ENCODE measurements at regions not wholly inside any gene's neighbourhood (a gene's known extent, or its start where the extent isn't known, plus 50 kb on each side); places are given as distances from the start of the nearest gene placed in this dataset.

DNA sequence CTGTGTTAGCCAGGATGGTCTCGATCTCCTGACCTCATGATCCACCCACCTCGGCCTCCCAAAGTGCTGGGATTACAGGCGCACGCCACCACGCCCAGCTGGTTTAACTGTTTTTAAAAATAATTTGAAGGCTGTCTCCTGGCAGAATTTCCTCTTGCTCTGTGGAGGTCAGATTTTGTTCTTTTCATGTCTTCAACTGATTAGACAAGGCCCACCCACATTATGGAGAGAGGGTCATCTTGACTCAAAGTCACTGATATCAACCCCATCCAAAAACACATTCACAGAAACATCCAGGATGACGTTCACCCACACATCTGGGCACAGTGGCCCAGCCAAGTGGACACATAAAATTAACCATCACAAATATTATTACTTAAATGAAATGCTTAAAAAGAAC is 365.4 kb downstream of the DHRSX start:
- H3K9me2 ChIP-seq, result no peaks in the 10 kb centered on the region
- CTCF ChIA-PET, result no interaction called here
- no peaks in the 10 kb centered on the region for H3F3A ChIP-seq (replicated peaks; ENCODE audit: insufficient read depth)
- H3K4me1 ChIP-seq (ENCODE audit: control insufficient read depth in 1 of 2, insufficient read depth in 2 of 2, low read depth in 1 of 2, low read length in 1 of 2), result no peaks in the 10 kb centered on the region
- no peak overlapping the region for H3K27ac ChIP-seq (ENCODE audit: low read depth in 2 of 2, low read length in 1 of 2)
- 60% methylated on average over 6 of the region's 6 CpGs for WGBS (ENCODE audit: low lambda C conversion rate)
- H3K4me2 ChIP-seq, result no peak overlapping the region
- H3K4me3 ChIP-seq (ENCODE audit: low read depth in 2 of 2, low read length in 1 of 2), result no peak overlapping the region
- no peak overlapping the region for H3K9ac ChIP-seq
- POLR2A ChIA-PET, result no interaction called here
- no peaks in the 10 kb centered on the region for H3K9me3 ChIP-seq
- no peaks in the 10 kb centered on the region for H4K20me1 ChIP-seq (ENCODE audit: insufficient read depth)
- H3K79me2 ChIP-seq (ENCODE audit: insufficient read depth), result no peaks in the 10 kb centered on the region
- H3K27me3 ChIP-seq (ENCODE audit: insufficient read depth), result no peaks in the 10 kb centered on the region
- no peak overlapping the region for H2AFZ ChIP-seq (ENCODE audit: low read depth)
- TF ChIP-seq EZH2phosphoT487 (IDR thresholded peaks at IDR 0.05; ENCODE audit: borderline replicate concordance, low read depth), result no peak
- TF ChIP-seq MXI1 (IDR thresholded peaks at IDR 0.05; ENCODE audit: low read depth, low read length), result no peak
- H3K36me3 ChIP-seq (replicated peaks in 1 of 2; ENCODE audit: control insufficient read depth in 1 of 2, insufficient read depth in 2 of 2, low read length in 1 of 2), result no peaks in the 10 kb centered on the region
- no peak for DNase-seq

DNA sequence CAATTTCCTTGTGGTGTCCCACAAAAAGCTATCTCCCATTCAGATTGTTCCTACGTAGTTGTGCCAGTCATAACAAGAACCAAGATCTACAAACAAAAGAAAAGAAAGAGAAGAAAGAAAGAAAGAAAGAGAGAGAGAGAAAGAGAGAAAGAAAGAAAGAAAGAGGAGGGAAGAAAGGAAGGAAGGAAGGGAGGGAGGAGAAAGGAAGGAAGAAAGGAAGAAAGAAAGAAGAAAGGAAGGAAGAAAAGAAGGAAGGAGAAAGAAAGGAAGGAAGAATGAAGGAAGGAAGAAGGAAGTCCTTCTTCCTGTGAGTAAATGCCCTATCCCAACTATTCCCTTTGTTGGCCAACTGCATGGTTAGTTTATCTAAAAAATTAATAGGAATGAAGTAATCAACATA is 366.0 kb downstream of the DHRSX start:
- ChIA-PET CTCF (no interaction called here), POLR2A (no interaction called here)
- WGBS (ENCODE audit: low lambda C conversion rate), result 23% methylated on average over 1 of the region's 1 CpG
- H3K27me3 ChIP-seq (ENCODE audit: insufficient read depth), result no peaks in the 10 kb centered on the region
- H3K79me2 ChIP-seq (ENCODE audit: insufficient read depth), result no peaks in the 10 kb centered on the region
- no peak for TF ChIP-seq RAD21 (IDR thresholded peaks at IDR 0.05; ENCODE audit: low read length)
- TF ChIP-seq, protein P1, sequence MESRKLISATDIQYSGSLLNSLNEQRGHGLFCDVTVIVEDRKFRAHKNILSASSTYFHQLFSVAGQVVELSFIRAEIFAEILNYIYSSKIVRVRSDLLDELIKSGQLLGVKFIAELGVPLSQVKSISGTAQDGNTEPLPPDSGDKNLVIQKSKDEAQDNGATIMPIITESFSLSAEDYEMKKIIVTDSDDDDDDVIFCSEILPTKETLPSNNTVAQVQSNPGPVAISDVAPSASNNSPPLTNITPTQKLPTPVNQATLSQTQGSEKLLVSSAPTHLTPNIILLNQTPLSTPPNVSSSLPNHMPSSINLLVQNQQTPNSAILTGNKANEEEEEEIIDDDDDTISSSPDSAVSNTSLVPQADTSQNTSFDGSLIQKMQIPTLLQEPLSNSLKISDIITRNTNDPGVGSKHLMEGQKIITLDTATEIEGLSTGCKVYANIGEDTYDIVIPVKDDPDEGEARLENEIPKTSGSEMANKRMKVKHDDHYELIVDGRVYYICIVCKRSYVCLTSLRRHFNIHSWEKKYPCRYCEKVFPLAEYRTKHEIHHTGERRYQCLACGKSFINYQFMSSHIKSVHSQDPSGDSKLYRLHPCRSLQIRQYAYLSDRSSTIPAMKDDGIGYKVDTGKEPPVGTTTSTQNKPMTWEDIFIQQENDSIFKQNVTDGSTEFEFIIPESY (IDR thresholded peaks at IDR 0.05; ENCODE audit: borderline replicate concordance, low read depth), result no peak
- no peak for TF ChIP-seq GATA2 (CRISPR knock-in tag; IDR thresholded peaks at IDR 0.05)
- no peak for TF ChIP-seq NRF1 (IDR thresholded peaks at IDR 0.05; ENCODE audit: low read depth, low read length)
- TF ChIP-seq RXRA (IDR thresholded peaks at IDR 0.05; ENCODE audit: borderline replicate concordance, low read depth), result no peak
- no peak for TF ChIP-seq CTCF (IDR thresholded peaks at IDR 0.05)
- TF ChIP-seq SIN3A (IDR thresholded peaks at IDR 0.05; ENCODE audit: borderline replicate concordance, low read depth, low read length), result no peak
- TF ChIP-seq USF2 (IDR thresholded peaks at IDR 0.05; ENCODE audit: borderline replicate concordance, low read depth, low read length), result no peak
- no peak for TF ChIP-seq NFIC (IDR thresholded peaks at IDR 0.05; ENCODE audit: borderline replicate concordance)
- TF ChIP-seq EP300 (IDR thresholded peaks at IDR 0.05; ENCODE audit: borderline replicate concordance in 1 of 2, low read depth in 1 of 2, low read length in 1 of 2), result no peak
- no peak overlapping the region for H3K4me2 ChIP-seq
- H3K9me3 ChIP-seq, result no peaks in the 10 kb centered on the region
- no peaks in the 10 kb centered on the region for H3K4me1 ChIP-seq (ENCODE audit: control insufficient read depth in 1 of 2, insufficient read depth in 2 of 2, low read depth in 1 of 2, low read length in 1 of 2)
- no peaks in the 10 kb centered on the region for H3K9me2 ChIP-seq
- no peak for DNase-seq
- H2AFZ ChIP-seq (ENCODE audit: low read depth), result no peak overlapping the region
- H3K9ac ChIP-seq, result no peak overlapping the region
- H4K20me1 ChIP-seq (ENCODE audit: insufficient read depth), result no peaks in the 10 kb centered on the region
- H3F3A ChIP-seq (replicated peaks; ENCODE audit: insufficient read depth), result no peaks in the 10 kb centered on the region
- H3K4me3 ChIP-seq (ENCODE audit: low read depth in 2 of 2, low read length in 1 of 2), result no peak overlapping the region
- H3K27ac ChIP-seq (ENCODE audit: low read depth in 2 of 2, low read length in 1 of 2), result no peak overlapping the region
- H3K36me3 ChIP-seq (replicated peaks in 1 of 2; ENCODE audit: control insufficient read depth in 1 of 2, insufficient read depth in 2 of 2, low read length in 1 of 2), result no peaks in the 10 kb centered on the region
